T-helper 9 cell (primary cell): ENCODE measurements at regions not wholly inside any gene's neighbourhood (a gene's known extent, or its start where the extent isn't known, plus 50 kb on each side); places are given as distances from the start of the nearest gene placed in this dataset.
"Not testable (repeated sequence)": the region's sequence is repeated elsewhere in the genome, so short reads cannot be mapped to it uniquely, and the experiment has no call there.

Experiments
- DNase-seq: peaks from one replicate; pipeline ENCODE4 v3.0.0-alpha.2; 2020

GRCh38 chr10:3942937-3943489 is 158.0 kb upstream of the KLF6 start:
- no peak for DNase-seq

- no peak for DNase-seq
These were observed 156.7 kb upstream of the KLF6 start for GRCh38 chr10:3941676-3942075.

- DNase-seq = no peak
These were observed 151.5 kb upstream of the KLF6 start for GRCh38 chr10:3936422-3937040.

- no peak for DNase-seq
These were observed 150.9 kb upstream of the KLF6 start for GRCh38 chr10:3935933-3936359.

GRCh38 chr10:3935141-3935540 is 150.1 kb upstream of the KLF6 start:
- DNase-seq = no peak

GRCh38 chr10:3933733-3934132 is 148.7 kb upstream of the KLF6 start:
- DNase-seq = no peak

- DNase-seq = no peak
These were observed 147.8 kb upstream of the KLF6 start for GRCh38 chr10:3932597-3933375.

GRCh38 chr10:3931901-3932300 is 146.9 kb upstream of the KLF6 start:
- no peak for DNase-seq

GRCh38 chr10:3931224-3931623 is 146.2 kb upstream of the KLF6 start:
- DNase-seq = no peak

GRCh38 chr10:3928569-3928968 is 143.6 kb upstream of the KLF6 start:
- DNase-seq = no peak

- no peak for DNase-seq
These were observed 143.1 kb upstream of the KLF6 start for GRCh38 chr10:3928078-3928477.

- DNase-seq = no peak
These were observed 141.9 kb upstream of the KLF6 start for GRCh38 chr10:3926675-3927525.

GRCh38 chr10:3926258-3926657 is 141.2 kb upstream of the KLF6 start:
- no peak for DNase-seq

- DNase-seq = no peak
These were observed 140.2 kb upstream of the KLF6 start for GRCh38 chr10:3925184-3925583.

GRCh38 chr10:3924344-3924743 is 139.3 kb upstream of the KLF6 start:
- DNase-seq = no peak

- DNase-seq = no peak
These were observed 138.0 kb upstream of the KLF6 start for GRCh38 chr10:3923033-3923432.

- no peak for DNase-seq
These were observed 134.8 kb upstream of the KLF6 start for GRCh38 chr10:3919709-3920308.

- not testable (repeated sequence) for DNase-seq
These were observed 132.4 kb upstream of the KLF6 start for GRCh38 chr10:3917392-3917791.

GRCh38 chr10:3914733-3915132 is 129.7 kb upstream of the KLF6 start:
- DNase-seq = no peak

GRCh38 chr10:3911713-3912442 is 126.9 kb upstream of the KLF6 start:
- DNase-seq = no peak

GRCh38 chr10:3911241-3911640 is 126.2 kb upstream of the KLF6 start:
- no peak for DNase-seq

GRCh38 chr10:3909339-3909738 is 124.3 kb upstream of the KLF6 start:
- DNase-seq = no peak
